BLaER1 (cell line): ENCODE measurements at regions not wholly inside any gene's neighbourhood (a gene's known extent, or its start where the extent isn't known, plus 50 kb on each side); places are given as distances from the start of the nearest gene placed in this dataset.

Source experiments
- H3K27ac ChIP-seq: shearing (Covaris generic); formaldehyde crosslinking; 2 replicates; pipeline ENCODE4 v1.8.1; 2022
- H3K27me3 ChIP-seq: shearing (Covaris generic); formaldehyde crosslinking; 2 replicates; pipeline ENCODE4 v1.8.1; 2022
- H3K36me3 ChIP-seq: shearing (Covaris generic); formaldehyde crosslinking; 2 replicates; pipeline ENCODE4 v1.8.1; 2022
- H3K4me1 ChIP-seq: shearing (Covaris generic); formaldehyde crosslinking; 2 replicates; pipeline ENCODE4 v1.8.1; 2022
- H3K4me2 ChIP-seq: shearing (Covaris generic); formaldehyde crosslinking; 2 replicates; pipeline ENCODE4 v1.8.1; 2022
- H3K4me3 ChIP-seq: shearing (Covaris generic); formaldehyde crosslinking; 2 replicates; pipeline ENCODE4 v1.8.1; 2022
- H3K9ac ChIP-seq: shearing (Covaris generic); formaldehyde crosslinking; 2 replicates; pipeline ENCODE4 v1.8.1; 2022
- H3K9me3 ChIP-seq: shearing (Covaris generic); formaldehyde crosslinking; 2 replicates; pipeline ENCODE4 v1.8.1; 2022
- H4K20me1 ChIP-seq: shearing (Covaris generic); formaldehyde crosslinking; 2 replicates; pipeline ENCODE4 v1.8.1; 2022
- Cebpa-rat ChIP-seq: shearing (Covaris generic); IDR thresholded peaks from 2 replicates; pipeline ENCODE4 v1.8.1; 2022

GRCh38 chr11:82239498-82239897 is 494.2 kb downstream of the FAM181B start:
- no peak for TF ChIP-seq Cebpa-rat
- H3K9ac ChIP-seq = no peak overlapping the region
- H3K4me1 ChIP-seq = no peaks in the 10 kb centered on the region
- no peaks in the 10 kb centered on the region for H4K20me1 ChIP-seq
- H3K36me3 ChIP-seq = no peaks in the 10 kb centered on the region
- no peak overlapping the region for H3K27ac ChIP-seq
- H3K4me2 ChIP-seq = no peak overlapping the region
- H3K9me3 ChIP-seq = no peaks in the 10 kb centered on the region
- no peak overlapping the region for H3K4me3 ChIP-seq
- H3K27me3 ChIP-seq = no peaks in the 10 kb centered on the region

- H4K20me1 ChIP-seq = no peaks in the 10 kb centered on the region
- no peaks in the 10 kb centered on the region for H3K36me3 ChIP-seq
- no peaks in the 10 kb centered on the region for H3K27me3 ChIP-seq
- no peak overlapping the region for H3K4me2 ChIP-seq
- H3K4me3 ChIP-seq = no peak overlapping the region
- no peaks in the 10 kb centered on the region for H3K4me1 ChIP-seq
- H3K9me3 ChIP-seq = no peaks in the 10 kb centered on the region
- H3K9ac ChIP-seq = no peak overlapping the region
- no peak overlapping the region for H3K27ac ChIP-seq
- no peak for TF ChIP-seq Cebpa-rat
These were observed 499.4 kb downstream of the FAM181B start for GRCh38 chr11:82234256-82234655.

- Histone ChIP-seq H3K27me3 (no peaks in the 10 kb centered on the region), H3K9ac (no peak overlapping the region), H3K27ac (no peak overlapping the region), H4K20me1 (no peaks in the 10 kb centered on the region), H3K9me3 (no peaks in the 10 kb centered on the region), H3K4me3 (no peak overlapping the region), H3K4me2 (no peak overlapping the region), H3K4me1 (no peaks in the 10 kb centered on the region), H3K36me3 (no peaks in the 10 kb centered on the region)
- no peak for TF ChIP-seq Cebpa-rat
These were observed 500.5 kb downstream of the FAM181B start for GRCh38 chr11:82233201-82233600.

GRCh38 chr11:82229341-82229740 is 504.3 kb downstream of the FAM181B start:
- Histone ChIP-seq H3K9me3 (no peaks in the 10 kb centered on the region; the same call in 1 of the 2 replicates), H3K27ac (no peak overlapping the region), H3K36me3 (no peaks in the 10 kb centered on the region), H4K20me1 (no peaks in the 10 kb centered on the region), H3K27me3 (no peaks in the 10 kb centered on the region), H3K9ac (no peak overlapping the region), H3K4me1 (no peaks in the 10 kb centered on the region), H3K4me2 (no peak overlapping the region), H3K4me3 (no peak overlapping the region)
- no peak for TF ChIP-seq Cebpa-rat

- Histone ChIP-seq H4K20me1 (no peaks in the 10 kb centered on the region), H3K9ac (no peak overlapping the region), H3K27me3 (no peaks in the 10 kb centered on the region), H3K4me1 (no peaks in the 10 kb centered on the region), H3K36me3 (no peaks in the 10 kb centered on the region), H3K4me3 (no peak overlapping the region), H3K27ac (no peak overlapping the region), H3K4me2 (no peak overlapping the region), H3K9me3 (no peaks in the 10 kb centered on the region; the same call in 1 of the 2 replicates)
- TF ChIP-seq Cebpa-rat = no peak
These were observed 507.7 kb downstream of the FAM181B start for GRCh38 chr11:82225930-82226329.

- Histone ChIP-seq H3K27me3 (no peaks in the 10 kb centered on the region), H3K27ac (no peak overlapping the region), H3K4me2 (no peak overlapping the region), H3K36me3 (no peaks in the 10 kb centered on the region), H3K9me3 (no peaks in the 10 kb centered on the region; the same call in 1 of the 2 replicates), H3K9ac (no peak overlapping the region), H3K4me1 (no peaks in the 10 kb centered on the region), H3K4me3 (no peak overlapping the region), H4K20me1 (no peaks in the 10 kb centered on the region)
- TF ChIP-seq Cebpa-rat = no peak
These were observed 508.2 kb downstream of the FAM181B start for GRCh38 chr11:82225502-82225901.

GRCh38 chr11:82216927-82217570 is 516.6 kb downstream of the FAM181B start:
- H3K4me2 ChIP-seq = no peak overlapping the region
- H4K20me1 ChIP-seq = no peaks in the 10 kb centered on the region
- no peaks in the 10 kb centered on the region for H3K9me3 ChIP-seq
- no peak overlapping the region for H3K4me3 ChIP-seq
- H3K27ac ChIP-seq = no peak overlapping the region
- no peak overlapping the region for H3K9ac ChIP-seq
- no peaks in the 10 kb centered on the region for H3K4me1 ChIP-seq
- TF ChIP-seq Cebpa-rat = no peak
- H3K27me3 ChIP-seq = no peaks in the 10 kb centered on the region
- no peaks in the 10 kb centered on the region for H3K36me3 ChIP-seq

GRCh38 chr11:82210011-82210410 is 523.7 kb downstream of the FAM181B start:
- no peak overlapping the region for H3K27ac ChIP-seq
- no peaks in the 10 kb centered on the region for H3K4me1 ChIP-seq
- no peaks in the 10 kb centered on the region for H4K20me1 ChIP-seq
- TF ChIP-seq Cebpa-rat = no peak
- H3K27me3 ChIP-seq = no peaks in the 10 kb centered on the region
- no peaks in the 10 kb centered on the region for H3K36me3 ChIP-seq
- no peak overlapping the region for H3K4me3 ChIP-seq
- no peak overlapping the region for H3K9ac ChIP-seq
- no peaks in the 10 kb centered on the region for H3K9me3 ChIP-seq
- H3K4me2 ChIP-seq = no peak overlapping the region

- no peak overlapping the region for H3K4me2 ChIP-seq
- no peak overlapping the region for H3K9ac ChIP-seq
- no peaks in the 10 kb centered on the region for H3K9me3 ChIP-seq
- no peak for TF ChIP-seq Cebpa-rat
- no peak overlapping the region for H3K4me3 ChIP-seq
- H3K4me1 ChIP-seq = no peaks in the 10 kb centered on the region
- H3K27ac ChIP-seq = no peak overlapping the region
- H3K36me3 ChIP-seq = no peaks in the 10 kb centered on the region
- no peaks in the 10 kb centered on the region for H4K20me1 ChIP-seq
- no peaks in the 10 kb centered on the region for H3K27me3 ChIP-seq
These were observed 538.4 kb downstream of the FAM181B start for GRCh38 chr11:82195283-82195682.

- Histone ChIP-seq H3K4me3 (no peak overlapping the region), H3K27me3 (no peaks in the 10 kb centered on the region), H3K9ac (no peak overlapping the region), H4K20me1 (no peaks in the 10 kb centered on the region), H3K4me2 (no peak overlapping the region), H3K27ac (no peak overlapping the region), H3K4me1 (no peaks in the 10 kb centered on the region), H3K9me3 (no peaks in the 10 kb centered on the region), H3K36me3 (no peaks in the 10 kb centered on the region)
- TF ChIP-seq Cebpa-rat = no peak
These were observed 539.1 kb downstream of the FAM181B start for GRCh38 chr11:82194521-82194920.

- no peaks in the 10 kb centered on the region for H3K9me3 ChIP-seq
- H3K9ac ChIP-seq = no peak overlapping the region
- H3K27me3 ChIP-seq = no peaks in the 10 kb centered on the region
- no peak overlapping the region for H3K27ac ChIP-seq
- no peaks in the 10 kb centered on the region for H3K36me3 ChIP-seq
- no peak overlapping the region for H3K4me3 ChIP-seq
- H3K4me1 ChIP-seq = no peaks in the 10 kb centered on the region
- TF ChIP-seq Cebpa-rat = no peak
- H3K4me2 ChIP-seq = no peak overlapping the region
- no peaks in the 10 kb centered on the region for H4K20me1 ChIP-seq
These were observed 542.0 kb downstream of the FAM181B start for GRCh38 chr11:82191695-82192094.
